ENCODE measurements at regions not wholly inside any gene's neighbourhood (a gene's known extent, or its start where the extent isn't known, plus 50 kb on each side); places are given as distances from the start of the nearest gene placed in this dataset.

GRCh38 chr14:71203306-71203705, 296.0 kb downstream of the PCNX1 start:
- no peak for DNase-seq

- DNase-seq = no peak
Observed at GRCh38 chr14:71204231-71204630, 297.0 kb downstream of the PCNX1 start.

- no peak for DNase-seq
Observed at GRCh38 chr14:71204768-71205167, 297.5 kb downstream of the PCNX1 start.

GRCh38 chr14:71206123-71206522, 298.9 kb downstream of the PCNX1 start:
- no peak for DNase-seq

- no peak for DNase-seq
Observed at GRCh38 chr14:71206766-71207371, 299.6 kb downstream of the PCNX1 start.

GRCh38 chr14:71208702-71209357, 301.6 kb downstream of the PCNX1 start:
- DNase-seq = no peak

- DNase-seq = no peak
Observed at GRCh38 chr14:71209888-71210287, 302.6 kb downstream of the PCNX1 start.

- no peak for DNase-seq
Observed at GRCh38 chr14:71212093-71212492, 304.8 kb downstream of the PCNX1 start.

GRCh38 chr14:71212683-71213107, 305.4 kb downstream of the PCNX1 start:
- DNase-seq = no peak

GRCh38 chr14:71214241-71214640, 307.0 kb downstream of the PCNX1 start:
- no peak for DNase-seq

- no peak for DNase-seq
Observed at GRCh38 chr14:71220462-71220861, 313.2 kb downstream of the PCNX1 start.

GRCh38 chr14:71221119-71221518, 313.9 kb downstream of the PCNX1 start:
- DNase-seq = no peak

- DNase-seq = no peak
Observed at GRCh38 chr14:71225113-71225512, 317.9 kb downstream of the PCNX1 start.

- DNase-seq = no peak
Observed at GRCh38 chr14:71228711-71229110, 321.5 kb downstream of the PCNX1 start.

- no peak for DNase-seq
Observed at GRCh38 chr14:71229875-71230274, 322.6 kb downstream of the PCNX1 start.

- no peak for DNase-seq
Observed at GRCh38 chr14:71230897-71231296, 323.6 kb downstream of the PCNX1 start.

GRCh38 chr14:71231521-71232393, 324.5 kb downstream of the PCNX1 start:
- DNase-seq = no peak

GRCh38 chr14:71232506-71232905, 325.2 kb downstream of the PCNX1 start:
- DNase-seq = no peak

GRCh38 chr14:71235875-71236274, 328.6 kb downstream of the PCNX1 start:
- no peak for DNase-seq

- DNase-seq = no peak
Observed at GRCh38 chr14:71236487-71236886, 329.2 kb downstream of the PCNX1 start.

GRCh38 chr14:71237556-71237955, 330.3 kb downstream of the PCNX1 start:
- no peak for DNase-seq

- no peak for DNase-seq
Observed at GRCh38 chr14:71238835-71239234, 331.6 kb downstream of the PCNX1 start.

GRCh38 chr14:71240171-71240570, 332.9 kb downstream of the PCNX1 start:
- no peak for DNase-seq

Measured in activated CD4-positive, alpha-beta T cell treated with anti-CD3 and anti-CD28 coated beads, Interleukin-2, amount 50 U/mL, for 16 hours (primary cell).